Stomach smooth muscle (tissue), 2 donors: ENCODE measurements at regions not wholly inside any gene's neighbourhood (a gene's known extent, or its start where the extent isn't known, plus 50 kb on each side); places are given as distances from the start of the nearest gene placed in this dataset.

Experiments
- H3K27ac ChIP-seq: one replicate; pipeline ENCODE4 v1.7.0; 2013; ENCODE audit warnings: mild to moderate bottlenecking, low read length, inconsistent platforms
- H3K27me3 ChIP-seq, 2 donors: one replicate each; pipeline ENCODE4 v1.7.0; 2013; ENCODE audit warnings: low read length in 2 of 2; ENCODE audit not compliant: insufficient read depth in 2 of 2, control insufficient read depth in 1 of 2
- H3K36me3 ChIP-seq, 2 donors: one replicate each; pipeline ENCODE4 v1.7.0; 2013; ENCODE audit warnings: low read length in 2 of 2; ENCODE audit not compliant: control insufficient read depth in 2 of 2, insufficient read depth in 2 of 2
- H3K4me1 ChIP-seq: one replicate; pipeline ENCODE4 v1.7.0; 2013; ENCODE audit warnings: low read length; ENCODE audit not compliant: control insufficient read depth, insufficient read depth
- H3K4me3 ChIP-seq, 2 donors: one replicate each; pipeline ENCODE4 v1.7.0; 2013; ENCODE audit warnings: low read length in 2 of 2
- H3K9ac ChIP-seq, 2 donors: one replicate each; pipeline ENCODE4 v1.7.0; 2013; ENCODE audit warnings: low read length in 2 of 2, mild to moderate bottlenecking in 1 of 2
- H3K9me3 ChIP-seq, 2 donors: one replicate each; pipeline ENCODE4 v1.7.0; 2013; ENCODE audit warnings: low read length in 2 of 2; ENCODE audit not compliant: control insufficient read depth in 2 of 2
- donor health status: healthy.
- donor health status: Pancreatic carcinoma.

DNA sequence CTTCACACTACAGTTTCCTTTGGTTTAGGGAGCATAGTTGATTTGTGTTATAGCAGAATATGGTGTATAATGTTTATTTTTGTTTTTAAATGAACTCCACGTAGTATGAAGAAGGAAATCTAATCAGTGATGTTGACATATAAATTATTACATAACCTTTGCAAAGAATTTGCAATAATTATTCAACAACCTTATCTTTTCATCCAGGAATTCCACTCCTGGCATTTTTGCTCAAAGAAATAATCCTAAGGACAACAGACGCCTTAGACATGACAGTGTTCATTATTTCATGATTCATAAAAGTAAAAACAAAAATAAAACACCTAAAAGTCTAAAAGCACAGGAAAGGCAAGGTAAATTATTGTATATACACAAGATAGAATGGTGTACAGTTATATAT is 229.2 kb downstream of the EPM2A start:
- no peaks in the 10 kb centered on the region for H3K36me3 ChIP-seq
- H3K9ac ChIP-seq = no peak overlapping the region
- no peak overlapping the region for H3K27ac ChIP-seq
- peaks cover 2 to 14% of the 10 kb centered on the region in 2 donors for H3K9me3 ChIP-seq
- no peak overlapping the region for H3K4me3 ChIP-seq
- H3K27me3 ChIP-seq = no peaks in the 10 kb centered on the region
- no peaks in the 10 kb centered on the region for H3K4me1 ChIP-seq

DNA sequence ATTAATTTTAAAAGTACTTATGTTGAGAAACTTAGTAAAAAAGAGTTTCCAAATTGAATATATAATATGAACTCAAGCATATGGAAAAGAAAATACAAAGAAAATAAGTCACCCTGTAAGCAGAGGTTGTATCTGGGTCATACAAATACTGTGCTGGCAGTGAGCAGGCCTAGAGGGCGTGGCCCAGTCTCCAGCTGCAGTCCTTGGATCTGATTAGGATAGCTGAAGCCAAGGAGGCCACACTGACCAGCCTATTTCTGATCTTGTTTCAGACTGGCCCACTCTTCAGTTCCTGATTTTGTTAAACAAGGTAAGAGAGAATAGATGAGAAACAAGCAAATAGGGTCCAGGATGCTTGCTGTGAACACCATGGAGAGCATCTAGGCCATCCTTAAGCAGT is 228.8 kb downstream of the EPM2A start:
- Histone ChIP-seq H3K9me3 (peaks cover 2 to 14% of the 10 kb centered on the region in 2 donors), H3K4me1 (no peaks in the 10 kb centered on the region), H3K27me3 (no peaks in the 10 kb centered on the region), H3K36me3 (no peaks in the 10 kb centered on the region), H3K27ac (no peak overlapping the region), H3K4me3 (no peak overlapping the region), H3K9ac (no peak overlapping the region)

DNA sequence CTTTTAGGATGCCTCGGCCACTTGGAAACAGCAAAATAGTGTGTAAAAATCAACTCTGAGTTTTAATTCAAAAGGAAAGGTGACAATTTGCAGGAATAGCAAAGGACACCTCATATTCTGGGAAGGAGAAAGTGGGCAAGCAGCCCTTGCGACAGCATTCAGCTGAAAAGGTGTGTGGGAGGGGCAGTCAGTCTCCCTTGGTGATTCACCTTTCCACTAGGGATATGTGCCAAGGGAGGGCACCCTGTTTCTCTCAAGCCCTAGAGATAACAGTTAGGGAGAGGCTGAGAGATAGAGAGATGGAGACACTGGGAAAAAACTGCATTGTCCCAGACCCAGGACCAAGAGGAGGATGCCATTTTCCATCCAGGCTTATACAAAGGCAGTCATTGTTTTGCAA is 228.1 kb downstream of the EPM2A start:
- Histone ChIP-seq H3K27ac (no peak overlapping the region), H3K4me3 (no peak overlapping the region), H3K9ac (no peak overlapping the region), H3K4me1 (no peaks in the 10 kb centered on the region), H3K27me3 (no peaks in the 10 kb centered on the region), H3K9me3 (peaks cover 2 to 14% of the 10 kb centered on the region in 2 donors), H3K36me3 (no peaks in the 10 kb centered on the region)

DNA sequence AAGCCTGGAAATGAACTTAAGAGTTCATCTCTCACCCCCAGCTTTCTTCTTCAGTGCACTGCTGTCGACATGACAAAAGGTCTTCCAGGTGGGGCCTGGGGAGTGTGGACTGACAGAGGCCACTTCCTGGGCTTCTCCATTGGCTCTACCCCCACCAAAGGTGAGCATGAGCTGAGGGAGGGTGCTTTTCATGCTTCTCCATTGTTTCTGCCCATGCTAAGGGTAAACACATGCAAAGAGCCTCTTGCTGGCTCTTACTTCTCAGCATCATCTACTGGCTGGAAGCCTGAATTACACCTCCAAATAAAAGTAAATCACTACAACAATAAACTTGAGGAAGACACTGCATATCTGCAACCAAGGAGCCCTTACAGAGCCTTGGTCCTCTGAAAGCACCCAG is 227.2 kb downstream of the EPM2A start:
- Histone ChIP-seq H3K4me3 (no peak overlapping the region), H3K9me3 (peaks cover 2 to 14% of the 10 kb centered on the region in 2 donors), H3K36me3 (no peaks in the 10 kb centered on the region), H3K4me1 (no peaks in the 10 kb centered on the region), H3K27me3 (no peaks in the 10 kb centered on the region), H3K27ac (no peak overlapping the region), H3K9ac (no peak overlapping the region)

DNA sequence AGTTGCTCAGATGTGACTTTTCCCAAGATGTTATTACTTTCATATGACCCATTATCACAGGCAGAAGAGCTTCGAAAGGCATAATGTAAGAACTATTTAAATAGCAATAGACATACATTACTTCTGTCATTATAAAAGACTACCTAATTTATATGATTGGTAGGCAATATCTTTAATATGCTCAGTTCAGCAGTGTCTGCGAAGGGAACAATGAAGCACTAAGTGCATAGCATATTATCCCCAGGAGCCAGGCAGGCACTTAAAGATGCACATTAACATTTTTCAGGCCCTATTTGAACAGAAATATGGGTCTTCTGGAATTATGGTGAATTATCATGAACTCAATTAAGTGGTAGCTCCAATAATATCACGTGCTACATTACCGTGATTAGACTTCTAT is 217.8 kb downstream of the EPM2A start:
- Histone ChIP-seq H3K4me3 (no peak overlapping the region), H3K27me3 (no peaks in the 10 kb centered on the region), H3K4me1 (no peaks in the 10 kb centered on the region), H3K36me3 (no peaks in the 10 kb centered on the region), H3K9me3 (no peaks in the 10 kb centered on the region), H3K27ac (no peak overlapping the region), H3K9ac (no peak overlapping the region)

DNA sequence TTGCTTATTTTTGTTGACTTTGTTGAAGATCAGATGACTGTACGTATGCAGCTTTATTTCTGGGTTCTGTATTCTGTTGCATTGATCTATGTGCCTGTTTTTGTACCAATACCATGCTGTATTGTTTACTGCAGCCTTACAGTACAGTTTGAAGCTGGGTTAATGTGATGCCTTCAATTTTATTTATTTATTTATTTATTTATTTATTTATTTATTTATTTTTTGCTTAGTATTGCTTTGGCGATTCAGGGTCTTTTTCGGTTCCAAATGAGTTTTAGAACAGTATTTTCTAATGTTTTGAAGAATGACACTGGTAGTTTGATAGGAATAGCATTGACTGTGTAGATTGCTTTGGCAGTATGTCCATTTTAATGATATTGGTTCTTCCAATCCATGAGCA is 210.3 kb downstream of the EPM2A start:
- H3K4me1 ChIP-seq = no peaks in the 10 kb centered on the region
- no peak overlapping the region for H3K4me3 ChIP-seq
- H3K9ac ChIP-seq = no peak overlapping the region
- no peaks in the 10 kb centered on the region for H3K9me3 ChIP-seq
- H3K27me3 ChIP-seq = no peaks in the 10 kb centered on the region
- no peak overlapping the region for H3K27ac ChIP-seq
- no peaks in the 10 kb centered on the region for H3K36me3 ChIP-seq

DNA sequence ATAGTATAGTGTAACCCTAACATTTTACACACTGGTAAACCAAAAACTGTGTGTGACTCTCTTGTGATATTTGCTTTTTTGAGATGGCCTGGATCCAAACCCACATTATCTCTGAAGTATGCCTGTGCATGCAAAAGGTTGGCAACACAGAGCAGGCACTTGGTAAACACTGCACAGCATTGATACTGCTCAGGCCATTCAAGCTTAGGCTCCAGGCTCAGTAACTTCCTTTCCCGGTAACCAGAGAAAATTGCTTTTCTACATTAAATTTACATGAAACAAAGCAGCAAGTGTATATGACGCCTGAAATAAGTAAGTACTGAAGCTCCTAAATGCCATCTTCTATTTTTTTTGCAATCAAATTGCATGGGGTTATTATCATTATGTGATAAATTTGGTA is 205.7 kb downstream of the EPM2A start:
- H3K27ac ChIP-seq = no peak overlapping the region
- no peak overlapping the region for H3K9ac ChIP-seq
- H3K4me1 ChIP-seq = no peaks in the 10 kb centered on the region
- H3K36me3 ChIP-seq = no peaks in the 10 kb centered on the region
- no peaks in the 10 kb centered on the region for H3K9me3 ChIP-seq
- H3K4me3 ChIP-seq = no peak overlapping the region
- H3K27me3 ChIP-seq = no peaks in the 10 kb centered on the region

DNA sequence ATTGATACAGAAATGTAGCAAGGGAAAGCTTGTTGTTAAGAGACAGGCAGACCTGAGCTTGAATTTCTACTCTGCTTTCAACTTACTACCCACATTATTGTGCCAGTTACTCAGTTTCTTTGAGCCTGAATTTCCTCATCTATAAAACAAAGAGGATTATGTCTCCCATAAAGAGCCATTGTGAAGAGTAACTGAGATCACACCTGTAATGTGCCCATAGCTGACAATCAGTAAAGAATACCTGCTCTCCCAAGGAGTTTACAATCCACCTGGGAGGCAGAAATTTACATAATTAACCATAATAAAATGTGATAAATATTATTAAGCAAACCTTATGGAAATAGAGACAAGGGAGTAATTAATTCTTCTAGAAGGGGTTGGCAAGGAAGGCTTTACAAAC is 204.9 kb downstream of the EPM2A start:
- Histone ChIP-seq H3K36me3 (no peaks in the 10 kb centered on the region), H3K27me3 (no peaks in the 10 kb centered on the region), H3K9me3 (no peaks in the 10 kb centered on the region), H3K4me3 (no peak overlapping the region), H3K9ac (no peak overlapping the region), H3K4me1 (no peaks in the 10 kb centered on the region), H3K27ac (no peak overlapping the region)

DNA sequence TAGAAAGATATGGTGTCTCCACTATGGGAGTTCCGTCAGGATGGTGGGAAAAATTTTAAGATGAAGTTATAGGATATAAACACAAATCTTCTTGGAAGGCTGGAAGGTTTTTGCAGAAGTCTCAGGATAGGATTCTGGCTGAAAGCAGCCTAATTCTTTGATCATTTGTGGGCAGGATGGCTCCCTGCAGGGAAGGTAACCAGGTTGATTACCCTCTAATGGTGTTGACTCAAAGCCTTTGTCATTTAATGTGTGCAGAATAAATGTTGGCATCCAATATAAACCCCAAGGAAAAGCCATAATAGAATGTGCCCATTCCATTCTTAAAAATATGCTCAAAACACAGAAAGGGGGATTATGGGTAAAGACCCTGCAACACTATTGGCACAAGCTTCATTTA is 204.3 kb downstream of the EPM2A start:
- Histone ChIP-seq H3K4me3 (no peak overlapping the region), H3K9me3 (no peaks in the 10 kb centered on the region), H3K27ac (no peak overlapping the region), H3K4me1 (no peaks in the 10 kb centered on the region), H3K9ac (no peak overlapping the region), H3K36me3 (no peaks in the 10 kb centered on the region), H3K27me3 (no peaks in the 10 kb centered on the region)

DNA sequence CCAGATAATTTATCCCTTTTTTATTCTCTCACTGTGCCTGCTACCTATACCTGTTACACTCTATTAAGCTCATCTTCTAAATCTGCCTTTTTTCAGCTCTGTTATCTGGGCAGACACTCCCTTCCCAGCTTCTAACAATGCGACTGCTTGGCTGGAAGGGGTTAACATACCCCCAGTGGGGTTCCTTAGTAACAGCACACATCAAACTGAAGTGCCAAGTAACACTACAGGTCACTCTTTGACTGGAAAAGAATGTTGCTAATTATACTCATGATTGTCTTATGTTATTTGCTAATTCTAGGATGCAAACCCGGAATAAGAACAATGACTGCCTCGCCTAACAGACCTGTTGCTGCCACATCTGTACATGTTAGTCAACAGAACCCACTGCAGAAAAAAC is 203.5 kb downstream of the EPM2A start:
- no peaks in the 10 kb centered on the region for H3K4me1 ChIP-seq
- H3K36me3 ChIP-seq = no peaks in the 10 kb centered on the region
- no peaks in the 10 kb centered on the region for H3K9me3 ChIP-seq
- H3K4me3 ChIP-seq = no peak overlapping the region
- no peak overlapping the region for H3K9ac ChIP-seq
- H3K27me3 ChIP-seq = no peaks in the 10 kb centered on the region
- no peak overlapping the region for H3K27ac ChIP-seq

DNA sequence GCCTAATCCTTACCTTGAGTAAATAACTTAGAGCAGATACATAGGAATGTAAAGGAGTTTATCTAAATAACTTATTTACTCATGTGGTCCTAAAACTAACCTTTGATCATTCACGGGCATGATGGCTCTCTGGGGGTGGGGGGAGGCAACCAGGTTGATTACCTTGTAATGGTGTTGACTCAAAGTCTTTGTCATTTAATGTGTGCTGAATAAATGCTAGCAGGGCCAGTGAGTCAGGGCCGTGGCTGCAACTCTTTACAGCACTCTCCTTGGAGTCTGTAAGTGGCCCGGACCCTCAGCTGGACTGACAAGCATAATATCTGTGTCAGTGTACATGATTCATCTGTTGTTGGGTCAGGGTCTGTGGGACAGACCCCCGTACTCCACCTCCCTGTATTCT is 203.0 kb downstream of the EPM2A start:
- no peaks in the 10 kb centered on the region for H3K4me1 ChIP-seq
- H3K9me3 ChIP-seq = no peaks in the 10 kb centered on the region
- H3K36me3 ChIP-seq = no peaks in the 10 kb centered on the region
- H3K9ac ChIP-seq = no peak overlapping the region
- no peaks in the 10 kb centered on the region for H3K27me3 ChIP-seq
- H3K27ac ChIP-seq = no peak overlapping the region
- no peak overlapping the region for H3K4me3 ChIP-seq

DNA sequence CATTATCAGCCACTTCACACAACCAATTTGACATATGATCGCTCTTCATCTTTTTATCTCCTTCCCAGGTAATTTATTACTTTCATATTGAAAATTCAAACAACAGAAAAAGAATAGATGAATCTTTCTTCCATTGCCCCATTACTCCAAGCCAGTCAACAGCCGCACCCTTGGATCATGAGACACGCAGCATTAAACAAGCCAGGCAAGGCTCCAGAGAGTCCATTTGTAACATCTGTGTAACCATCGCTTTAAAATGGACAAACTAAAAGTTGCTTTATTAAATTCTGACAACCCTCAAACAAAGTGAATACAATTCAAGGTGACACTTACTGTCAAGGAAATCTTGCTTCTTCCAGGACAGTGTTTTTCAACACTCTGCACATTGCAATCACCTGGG is 200.3 kb downstream of the EPM2A start:
- H3K27ac ChIP-seq = no peak overlapping the region
- no peak overlapping the region for H3K4me3 ChIP-seq
- no peaks in the 10 kb centered on the region for H3K4me1 ChIP-seq
- no peaks in the 10 kb centered on the region for H3K9me3 ChIP-seq
- H3K9ac ChIP-seq = no peak overlapping the region
- H3K36me3 ChIP-seq = no peaks in the 10 kb centered on the region
- no peaks in the 10 kb centered on the region for H3K27me3 ChIP-seq
